ENCODE measurements at regions not wholly inside any gene's neighbourhood (a gene's known extent, or its start where the extent isn't known, plus 50 kb on each side); places are given as distances from the start of the nearest gene placed in this dataset.

DNA sequence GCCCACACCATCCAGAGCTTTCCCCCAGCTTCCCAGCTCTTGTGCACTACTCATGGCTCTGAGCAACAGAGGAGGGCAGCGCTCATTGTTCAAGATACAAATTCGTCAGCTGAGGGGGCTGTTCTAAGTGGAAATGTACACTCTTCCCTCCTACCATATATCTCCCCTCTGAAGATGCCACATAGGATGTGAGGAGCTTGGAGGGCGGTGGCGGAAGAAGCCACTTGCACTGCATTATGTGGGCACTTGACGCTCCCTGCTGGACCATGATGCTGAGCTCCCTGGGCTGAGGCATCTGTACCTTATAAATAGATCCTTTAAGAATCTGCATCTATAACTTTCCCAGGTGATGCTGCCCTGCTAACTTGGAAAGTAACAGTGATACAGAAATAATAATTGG, 477.6 kb upstream of the DEPDC1 start:
- H3K27me3 Mint-ChIP-seq: no peaks in the 10 kb centered on the region
- no peak for DNase-seq
- H3K9me3 Mint-ChIP-seq: no peaks in the 10 kb centered on the region
- ChIA-PET POLR2A (no interaction called here), CTCF (interaction anchor here (0.9 kb wide), 1 partner anchor 9 kb away, joined by 3 read pairs; no protein-coding TSS in a partner anchor)
- H3K36me3 Mint-ChIP-seq (ENCODE audit: low read depth): no peaks in the 10 kb centered on the region
- no peaks in the 10 kb centered on the region for H3K4me1 Mint-ChIP-seq
- no peak overlapping the region for H3K4me3 Mint-ChIP-seq
- H3K27ac Mint-ChIP-seq: no peak overlapping the region

DNA sequence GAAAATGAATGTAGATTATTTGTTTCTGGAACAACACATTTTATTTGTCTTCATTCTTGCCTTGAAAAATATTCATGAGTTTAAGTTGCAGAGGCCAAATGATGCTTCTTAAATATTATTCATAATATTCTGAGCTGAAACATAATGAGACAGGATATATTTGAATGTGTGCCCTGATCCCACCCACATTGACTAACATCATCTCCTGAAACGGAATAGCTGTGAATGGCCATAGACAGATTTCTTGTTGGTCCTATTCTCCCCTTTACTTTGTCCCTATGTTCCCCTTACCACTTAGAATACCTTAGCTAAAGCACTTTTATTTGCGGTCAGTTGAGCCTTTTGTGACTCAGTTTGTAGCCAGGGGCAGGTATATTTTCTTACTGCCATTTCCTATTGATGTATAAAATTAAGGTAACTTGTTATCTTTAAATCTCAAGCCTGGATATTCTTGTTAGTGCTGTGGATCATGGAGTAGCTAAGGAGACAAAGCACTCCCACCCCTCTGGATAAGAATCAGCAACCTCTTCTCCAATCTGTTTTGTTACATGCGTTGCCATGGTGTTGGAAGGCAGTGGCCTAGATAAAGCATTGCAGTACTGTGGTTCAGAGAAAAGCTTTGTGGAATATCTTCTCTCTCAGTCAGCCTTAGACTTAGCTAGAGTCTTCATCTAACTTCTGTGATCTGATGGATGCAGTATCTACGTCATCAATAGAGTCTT, 478.5 kb upstream of the DEPDC1 start:
- DNase-seq: no peak
- H3K27me3 Mint-ChIP-seq: no peaks in the 10 kb centered on the region
- H3K4me1 Mint-ChIP-seq: no peaks in the 10 kb centered on the region
- no peak overlapping the region for H3K27ac Mint-ChIP-seq
- H3K4me3 Mint-ChIP-seq: no peak overlapping the region
- ChIA-PET POLR2A (no interaction called here), CTCF (interaction anchor here (0.9 kb wide), 1 partner anchor 8 kb away, joined by 3 read pairs; no protein-coding TSS in a partner anchor)
- no peaks in the 10 kb centered on the region for H3K9me3 Mint-ChIP-seq
- no peaks in the 10 kb centered on the region for H3K36me3 Mint-ChIP-seq (ENCODE audit: low read depth)

DNA sequence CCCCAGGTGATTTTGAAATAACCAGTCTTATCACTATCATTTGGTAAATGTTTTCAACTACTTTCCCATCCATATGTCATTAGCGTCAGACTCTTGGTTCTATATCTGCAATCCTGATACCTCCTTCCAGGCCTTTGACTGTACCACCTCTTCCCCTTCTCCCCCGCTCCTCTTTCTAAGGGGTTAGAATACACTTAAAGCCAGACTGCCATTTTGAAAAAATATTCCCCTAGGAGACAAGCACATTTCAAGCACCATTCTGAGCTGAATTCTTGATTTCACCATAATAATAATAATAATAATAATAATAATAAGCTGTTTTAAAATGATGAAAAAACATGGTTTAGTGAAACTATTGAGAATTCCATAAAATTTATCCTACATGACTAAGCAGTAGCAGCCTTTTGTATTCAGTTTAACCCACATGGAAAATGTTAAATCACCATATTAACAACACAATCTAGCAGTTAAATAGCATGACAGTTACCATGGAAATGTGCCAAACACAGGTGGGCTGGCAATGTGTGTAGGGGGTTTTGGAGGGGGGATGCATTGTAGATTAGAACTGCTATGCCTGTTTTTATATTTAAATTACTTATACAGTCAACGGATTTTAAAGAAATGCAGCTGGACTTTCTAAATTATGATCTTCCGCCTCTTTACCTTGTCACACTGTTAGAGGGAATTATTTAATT, 480.2 kb upstream of the DEPDC1 start:
- H3K36me3 Mint-ChIP-seq (ENCODE audit: low read depth): no peaks in the 10 kb centered on the region

DNA sequence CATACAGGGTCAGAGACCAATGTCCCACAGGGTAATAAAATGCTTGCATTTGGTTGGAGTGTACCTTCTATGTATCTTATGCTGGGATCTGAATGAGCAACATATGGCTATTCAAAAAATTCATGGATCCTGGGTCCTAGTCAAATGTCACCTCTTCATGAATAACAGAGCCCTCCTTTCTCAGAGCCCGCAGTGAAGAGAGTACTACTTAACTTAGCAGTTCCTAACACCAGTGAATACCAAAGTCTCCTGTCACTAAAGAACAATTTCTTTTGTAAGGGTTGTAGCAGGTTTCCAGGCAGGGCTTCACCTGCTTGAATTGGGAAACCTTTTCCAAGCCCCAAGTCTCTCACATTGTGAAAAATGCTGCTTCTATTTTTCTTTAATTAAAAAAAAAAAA, 483.0 kb upstream of the DEPDC1 start:
- CTCF ChIA-PET: no interaction called here
- Mint-ChIP-seq H3K36me3 (ENCODE audit: low read depth) (no peaks in the 10 kb centered on the region), H3K9me3 (peaks cover under 1% of the 10 kb centered on the region), H3K27ac (no peak overlapping the region), H3K4me3 (no peak overlapping the region), H3K4me1 (no peaks in the 10 kb centered on the region), H3K27me3 (no peaks in the 10 kb centered on the region)
- no peak for DNase-seq
- POLR2A ChIA-PET: no interaction called here

More for the DNA sequence above, 480.2 kb upstream of the DEPDC1 start:
- Mint-ChIP-seq H3K4me3 (no peak overlapping the region), H3K9me3 (no peaks in the 10 kb centered on the region), H3K27me3 (no peaks in the 10 kb centered on the region), H3K4me1 (no peaks in the 10 kb centered on the region), H3K27ac (no peak overlapping the region)
- ChIA-PET POLR2A (no interaction called here), CTCF (no interaction called here)
- no peak for DNase-seq

DNA sequence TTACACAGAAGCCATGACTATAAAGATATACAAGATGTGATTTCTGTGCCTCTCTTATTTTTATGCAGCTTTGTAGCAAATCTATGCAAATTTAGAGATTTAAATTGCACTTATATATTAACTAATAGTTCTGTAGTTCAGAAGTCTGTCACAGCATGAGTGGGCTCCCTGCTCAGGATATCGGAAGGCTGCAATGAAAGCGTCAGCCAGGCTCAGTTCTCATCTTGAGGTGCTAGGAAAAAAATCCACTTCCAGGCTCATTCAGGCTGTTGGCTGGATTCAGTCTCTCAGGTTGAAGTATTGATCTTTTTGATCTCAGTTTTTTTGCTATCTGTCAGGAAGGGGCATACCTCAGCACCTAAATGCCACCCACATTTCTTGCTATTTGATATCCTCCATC, 487.4 kb upstream of the DEPDC1 start:
- ChIA-PET CTCF (interaction anchor here (1.0 kb wide), 1 partner anchor 9 kb away, joined by 3 read pairs; no protein-coding TSS in a partner anchor), POLR2A (no interaction called here)
- no peak overlapping the region for H3K4me3 Mint-ChIP-seq
- no peaks in the 10 kb centered on the region for H3K4me1 Mint-ChIP-seq
- DNase-seq: no peak
- H3K36me3 Mint-ChIP-seq (ENCODE audit: low read depth): no peaks in the 10 kb centered on the region
- H3K9me3 Mint-ChIP-seq: peaks cover 2% of the 10 kb centered on the region
- H3K27ac Mint-ChIP-seq: no peak overlapping the region
- no peaks in the 10 kb centered on the region for H3K27me3 Mint-ChIP-seq

DNA sequence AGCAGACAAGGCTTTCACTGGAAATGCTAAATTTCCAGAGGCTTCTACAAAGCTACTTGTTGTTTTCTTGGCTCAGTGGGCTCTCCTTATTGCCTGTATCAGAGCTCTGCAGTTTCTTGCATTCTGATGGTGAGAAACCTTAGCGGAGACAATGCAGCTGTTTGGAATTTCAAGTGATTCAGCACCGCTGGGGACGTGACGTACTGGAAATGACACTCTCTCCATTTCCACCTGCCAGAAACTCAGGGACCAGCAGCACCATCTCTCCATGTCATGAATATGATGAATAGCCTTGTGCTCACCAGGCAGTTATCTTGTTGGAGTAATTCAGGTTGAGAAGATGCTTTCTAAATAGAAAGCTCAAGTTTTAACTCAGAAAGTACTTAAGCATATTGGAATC, 497.2 kb upstream of the DEPDC1 start:
- no peak for DNase-seq
- CTCF ChIA-PET: no interaction called here
- Mint-ChIP-seq H3K36me3 (ENCODE audit: low read depth) (no peaks in the 10 kb centered on the region), H3K4me3 (no peak overlapping the region), H3K4me1 (no peaks in the 10 kb centered on the region), H3K9me3 (peaks cover 6% of the 10 kb centered on the region), H3K27me3 (no peaks in the 10 kb centered on the region), H3K27ac (no peak overlapping the region)
- POLR2A ChIA-PET: no interaction called here

DNA sequence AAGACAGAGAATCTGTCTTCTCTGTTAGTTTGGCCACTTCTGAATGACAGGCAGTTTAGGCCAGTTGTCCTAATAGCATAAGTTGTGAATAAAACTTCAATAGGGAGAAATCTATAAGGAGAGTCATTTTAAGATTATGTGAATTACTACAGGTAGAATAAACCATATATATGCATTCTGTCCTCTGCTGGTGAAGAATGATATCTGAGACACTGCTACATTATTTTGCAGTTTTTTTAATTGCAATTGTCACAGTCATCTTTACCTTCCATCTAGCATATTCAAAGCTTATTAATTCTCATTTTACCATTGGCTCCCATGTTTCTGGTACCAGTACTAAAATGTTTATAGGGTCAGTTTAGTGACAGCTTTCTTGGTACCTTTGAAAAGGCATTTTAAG, 519.6 kb upstream of the DEPDC1 start:
- Mint-ChIP-seq H3K27ac (no peak overlapping the region), H3K27me3 (no peaks in the 10 kb centered on the region)
- CTCF ChIA-PET: no interaction called here

DNA sequence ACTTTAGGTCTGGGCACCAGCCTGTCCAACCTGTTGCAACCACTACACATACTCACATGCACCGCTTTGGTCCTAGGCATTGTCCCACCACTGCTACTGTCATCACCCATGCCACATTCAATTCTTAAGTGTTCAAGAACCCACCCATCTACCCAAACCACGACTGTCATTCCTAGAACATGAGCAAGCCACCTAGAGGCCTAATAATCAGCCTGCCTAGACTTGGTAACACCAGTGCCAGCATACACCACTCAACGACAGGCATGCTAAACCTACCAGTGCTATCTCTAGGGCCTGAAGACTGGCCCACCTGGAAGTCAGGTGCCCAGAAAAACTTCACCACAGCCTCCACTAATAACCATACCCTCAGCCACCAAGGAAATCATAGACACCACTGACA, 532.8 kb upstream of the DEPDC1 start:
- no peaks in the 10 kb centered on the region for H3K27me3 Mint-ChIP-seq
- no peaks in the 10 kb centered on the region for H3K4me1 Mint-ChIP-seq
- POLR2A ChIA-PET: no interaction called here

More for the DNA sequence above, 519.6 kb upstream of the DEPDC1 start:
- POLR2A ChIA-PET: no interaction called here
- Mint-ChIP-seq H3K4me3 (no peak overlapping the region), H3K36me3 (ENCODE audit: low read depth) (no peaks in the 10 kb centered on the region), H3K4me1 (no peaks in the 10 kb centered on the region), H3K9me3 (no peaks in the 10 kb centered on the region)
- no peak for DNase-seq

DNA sequence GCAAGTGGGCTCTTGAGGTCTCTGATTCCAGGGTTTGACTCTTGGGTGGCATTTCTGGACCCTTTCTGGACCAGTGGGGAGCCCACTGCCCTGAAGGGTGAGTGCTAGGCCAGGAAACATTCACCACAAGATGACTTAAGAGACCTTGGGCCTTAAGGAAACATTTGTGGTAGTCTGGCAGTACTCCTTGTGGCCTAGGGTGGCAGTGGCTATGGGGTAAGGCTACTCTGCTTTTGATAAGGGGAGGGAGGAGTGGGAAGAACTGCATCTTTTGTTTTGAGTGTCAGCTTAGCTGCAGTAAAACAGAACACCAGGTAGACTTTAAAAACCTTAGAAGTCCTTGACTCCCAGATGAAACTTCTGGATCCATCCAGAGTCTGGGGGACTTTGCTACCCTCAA, 529.3 kb upstream of the LRRC7 start:
- no peaks in the 10 kb centered on the region for H3K27me3 Mint-ChIP-seq
- POLR2A ChIA-PET: no interaction called here
- no peak overlapping the region for H3K27ac Mint-ChIP-seq
- no peaks in the 10 kb centered on the region for H3K36me3 Mint-ChIP-seq (ENCODE audit: low read depth)
- CTCF ChIA-PET: no interaction called here
- H3K4me1 Mint-ChIP-seq: no peaks in the 10 kb centered on the region
- H3K4me3 Mint-ChIP-seq: no peak overlapping the region
- no peak for DNase-seq
- H3K9me3 Mint-ChIP-seq: peaks cover 11% of the 10 kb centered on the region

More for the DNA sequence above, 532.8 kb upstream of the DEPDC1 start:
- peaks cover 21% of the 10 kb centered on the region for H3K9me3 Mint-ChIP-seq
- no peak overlapping the region for H3K27ac Mint-ChIP-seq
- no peaks in the 10 kb centered on the region for H3K36me3 Mint-ChIP-seq (ENCODE audit: low read depth)
- DNase-seq: no peak
- no peak overlapping the region for H3K4me3 Mint-ChIP-seq
- CTCF ChIA-PET: no interaction called here

DNA sequence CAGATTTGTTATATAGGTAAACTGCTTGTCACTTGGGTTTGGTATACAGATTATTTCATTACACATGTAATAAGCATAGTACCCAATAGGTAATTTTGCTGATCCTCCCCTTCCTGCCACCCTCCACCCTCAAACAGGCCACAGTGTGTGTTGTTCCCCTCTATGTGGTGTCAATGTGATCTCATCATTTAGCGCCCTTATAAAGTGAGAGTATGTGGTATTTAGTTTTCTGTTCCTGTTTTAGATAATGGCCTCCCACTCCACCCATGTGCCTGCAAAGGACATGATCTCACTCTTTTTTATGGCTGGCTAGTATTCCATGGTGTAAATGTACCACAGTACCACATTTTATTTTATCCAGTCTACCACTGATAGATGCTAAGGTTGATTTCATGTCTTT, 522.1 kb upstream of the LRRC7 start:
- no peak for DNase-seq
- no peaks in the 10 kb centered on the region for H3K4me1 Mint-ChIP-seq
- POLR2A ChIA-PET: no interaction called here
- H3K36me3 Mint-ChIP-seq (ENCODE audit: low read depth): no peaks in the 10 kb centered on the region
- H3K27ac Mint-ChIP-seq: no peak overlapping the region
- H3K4me3 Mint-ChIP-seq: no peak overlapping the region
- CTCF ChIA-PET: interaction anchor here (0.6 kb wide), 1 partner anchor 73 kb away, joined by 3 read pairs; no protein-coding TSS in a partner anchor
- no peaks in the 10 kb centered on the region for H3K27me3 Mint-ChIP-seq
- H3K9me3 Mint-ChIP-seq: peaks cover 4% of the 10 kb centered on the region

DNA sequence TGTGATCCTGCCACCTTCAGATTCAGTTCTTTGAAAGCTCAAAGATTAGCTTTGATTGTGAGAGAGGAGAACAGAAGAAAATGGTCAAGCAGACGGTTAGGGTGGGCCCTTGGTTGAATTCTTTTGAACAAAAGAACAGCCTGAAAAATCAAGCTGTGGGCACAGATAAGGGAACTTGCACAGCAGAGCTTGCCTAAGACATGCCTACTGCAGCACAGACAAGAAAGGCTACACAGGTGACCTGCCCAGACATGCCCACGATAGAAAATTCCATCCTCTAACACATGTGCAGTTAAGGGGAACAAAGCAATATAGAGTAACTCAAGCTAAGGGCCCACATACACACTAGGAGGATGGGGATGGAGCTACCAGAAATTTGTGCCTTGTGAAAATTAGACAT, 512.5 kb upstream of the LRRC7 start:
- Mint-ChIP-seq H3K9me3 (peaks cover 7% of the 10 kb centered on the region), H3K4me3 (no peak overlapping the region), H3K27me3 (no peaks in the 10 kb centered on the region), H3K4me1 (no peaks in the 10 kb centered on the region), H3K36me3 (ENCODE audit: low read depth) (no peaks in the 10 kb centered on the region), H3K27ac (no peak overlapping the region)
- POLR2A ChIA-PET: no interaction called here
- no peak for DNase-seq
- CTCF ChIA-PET: no interaction called here

DNA sequence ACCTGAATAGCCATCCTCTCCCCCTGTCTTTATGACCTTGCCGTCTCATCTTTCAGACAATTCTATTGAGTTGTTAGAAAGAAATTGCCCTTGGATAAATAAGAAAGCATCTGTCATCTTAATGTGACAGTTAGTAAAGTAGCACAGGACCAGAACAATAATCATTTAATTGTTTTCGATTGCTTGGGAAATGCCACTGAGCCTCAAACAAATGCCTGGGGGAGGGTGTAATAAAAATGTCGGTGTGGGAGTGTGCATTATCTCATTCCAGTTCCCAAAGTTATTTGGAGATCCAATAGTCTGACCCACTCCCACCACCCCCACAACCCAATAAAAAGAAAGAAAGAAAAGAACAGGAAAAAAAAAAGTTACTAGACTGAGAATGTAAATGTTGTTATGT, 509.3 kb upstream of the LRRC7 start:
- H3K27ac Mint-ChIP-seq: no peak overlapping the region
- H3K27me3 Mint-ChIP-seq: no peaks in the 10 kb centered on the region
- no peak for DNase-seq
- no peaks in the 10 kb centered on the region for H3K4me1 Mint-ChIP-seq
- H3K4me3 Mint-ChIP-seq: no peak overlapping the region
- ChIA-PET CTCF (no interaction called here), POLR2A (no interaction called here)
- H3K36me3 Mint-ChIP-seq (ENCODE audit: low read depth): no peaks in the 10 kb centered on the region
- H3K9me3 Mint-ChIP-seq: peaks cover 7% of the 10 kb centered on the region

DNA sequence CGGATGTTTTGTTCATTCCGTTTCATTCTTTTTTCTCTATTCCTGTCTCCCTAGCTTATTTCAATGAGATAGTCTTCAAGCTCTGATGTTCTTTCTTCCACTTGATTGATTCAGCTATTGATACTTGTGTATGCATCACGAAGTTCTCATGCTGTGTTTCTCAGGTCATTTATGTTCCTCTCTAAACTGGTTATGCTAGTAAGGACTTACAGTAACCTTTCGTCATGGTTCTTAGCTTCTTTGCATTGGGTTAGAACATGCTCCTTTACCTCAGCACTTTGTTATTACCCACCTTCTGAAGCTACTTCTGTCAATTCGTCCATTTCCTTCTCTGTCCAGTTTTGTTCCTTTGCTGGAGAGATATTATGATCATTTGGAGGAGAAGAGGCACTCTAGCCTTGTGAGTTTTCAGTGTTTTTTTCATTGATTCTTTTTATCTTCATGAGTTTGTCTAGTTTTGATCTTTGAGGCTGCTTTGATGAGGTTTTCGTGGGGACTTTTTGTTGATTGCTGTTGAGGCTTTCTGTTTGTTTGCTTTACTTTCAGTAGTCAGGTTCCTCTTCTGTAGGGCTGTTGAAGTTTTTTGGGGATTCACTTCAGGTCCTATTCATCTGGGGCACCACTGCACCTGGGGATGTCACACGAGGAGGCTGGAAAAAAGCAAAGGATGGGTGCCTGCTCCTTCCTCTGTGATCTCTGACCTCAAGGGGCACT, 496.9 kb upstream of the LRRC7 start:
- ChIA-PET CTCF (no interaction called here), POLR2A (no interaction called here)
- H3K36me3 Mint-ChIP-seq (ENCODE audit: low read depth): no peaks in the 10 kb centered on the region
- H3K4me3 Mint-ChIP-seq: no peak overlapping the region
- H3K27ac Mint-ChIP-seq: no peak overlapping the region
- H3K9me3 Mint-ChIP-seq: peaks cover 7% of the 10 kb centered on the region
- no peak for DNase-seq
- no peaks in the 10 kb centered on the region for H3K27me3 Mint-ChIP-seq
- H3K4me1 Mint-ChIP-seq: no peaks in the 10 kb centered on the region
